ENCODE measurements at regions not wholly inside any gene's neighbourhood (a gene's known extent, or its start where the extent isn't known, plus 50 kb on each side); places are given as distances from the start of the nearest gene placed in this dataset.
A peak's percentile ranks its signal among the peaks of the same experiment; 100 is the strongest.

- TF ChIP-seq NFIC (IDR thresholded peaks at IDR 0.05) (no peak), FOXM1 (IDR thresholded peaks at IDR 0.05; ENCODE audit: borderline replicate concordance, low read depth) (no peak)
These were observed 88.3 kb upstream of the PIK3CG start for GRCh38 chr7:106776618-106777347.

- TF ChIP-seq NFIC (IDR thresholded peaks at IDR 0.05) (no peak), RAD21 (IDR thresholded peaks at IDR 0.05; ENCODE audit: low read depth) (no peak), ZBTB7A (IDR thresholded peaks at IDR 0.05; ENCODE audit: low read depth) (no peak), TAF1 (IDR thresholded peaks at IDR 0.05; ENCODE audit: low read depth) (no peak), EGR1 (IDR thresholded peaks at IDR 0.05) (no peak), FOXM1 (IDR thresholded peaks at IDR 0.05; ENCODE audit: borderline replicate concordance, low read depth) (no peak), REST (IDR thresholded peaks at IDR 0.05; ENCODE audit: low read depth) (no peak), TCF12 (IDR thresholded peaks at IDR 0.05; ENCODE audit: low read depth) (no peak), CREB1 (IDR thresholded peaks at IDR 0.05; ENCODE audit: low read depth) (no peak), YY1 (IDR thresholded peaks at IDR 0.05; ENCODE audit: low read depth) (no peak)
- TF ChIP-seq, protein P1, sequence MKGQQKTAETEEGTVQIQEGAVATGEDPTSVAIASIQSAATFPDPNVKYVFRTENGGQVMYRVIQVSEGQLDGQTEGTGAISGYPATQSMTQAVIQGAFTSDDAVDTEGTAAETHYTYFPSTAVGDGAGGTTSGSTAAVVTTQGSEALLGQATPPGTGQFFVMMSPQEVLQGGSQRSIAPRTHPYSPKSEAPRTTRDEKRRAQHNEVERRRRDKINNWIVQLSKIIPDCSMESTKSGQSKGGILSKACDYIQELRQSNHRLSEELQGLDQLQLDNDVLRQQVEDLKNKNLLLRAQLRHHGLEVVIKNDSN (IDR thresholded peaks at IDR 0.05): no peak
- TF ChIP-seq, protein P2, sequence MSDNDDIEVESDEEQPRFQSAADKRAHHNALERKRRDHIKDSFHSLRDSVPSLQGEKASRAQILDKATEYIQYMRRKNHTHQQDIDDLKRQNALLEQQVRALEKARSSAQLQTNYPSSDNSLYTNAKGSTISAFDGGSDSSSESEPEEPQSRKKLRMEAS (IDR thresholded peaks at IDR 0.05): no peak
These were observed 87.3 kb upstream of the PIK3CG start for GRCh38 chr7:106777674-106778299.

GRCh38 chr7:106778656-106779250 is 86.3 kb upstream of the PIK3CG start:
- no peak for TF ChIP-seq ZBTB7A (IDR thresholded peaks at IDR 0.05; ENCODE audit: low read depth)

DNA sequence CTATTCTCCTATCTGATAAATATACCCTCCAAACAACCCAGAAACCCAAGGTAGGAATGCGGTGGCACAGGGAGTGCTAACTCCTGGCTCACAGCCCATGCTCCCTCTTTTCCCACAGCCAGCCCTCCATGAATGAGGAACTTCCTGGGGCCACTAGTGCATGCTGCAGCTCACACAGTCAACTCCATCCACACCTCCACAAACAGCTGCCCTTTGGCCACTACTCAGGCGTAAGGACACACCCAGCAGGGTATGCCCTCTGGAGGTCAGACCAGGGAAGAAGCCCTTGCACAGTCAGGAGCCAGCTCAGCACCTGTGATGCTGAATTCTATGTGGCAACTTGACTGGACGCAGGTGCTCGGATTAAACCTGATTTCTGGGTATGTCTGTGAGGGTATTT is 85.2 kb upstream of the PIK3CG start:
- no peak for TF ChIP-seq FOXM1 (IDR thresholded peaks at IDR 0.05; ENCODE audit: borderline replicate concordance, low read depth)
- no peak for TF ChIP-seq NFIC (IDR thresholded peaks at IDR 0.05)
- TF ChIP-seq RAD21 (IDR thresholded peaks at IDR 0.05; ENCODE audit: low read depth): peak; percentile 55

DNA sequence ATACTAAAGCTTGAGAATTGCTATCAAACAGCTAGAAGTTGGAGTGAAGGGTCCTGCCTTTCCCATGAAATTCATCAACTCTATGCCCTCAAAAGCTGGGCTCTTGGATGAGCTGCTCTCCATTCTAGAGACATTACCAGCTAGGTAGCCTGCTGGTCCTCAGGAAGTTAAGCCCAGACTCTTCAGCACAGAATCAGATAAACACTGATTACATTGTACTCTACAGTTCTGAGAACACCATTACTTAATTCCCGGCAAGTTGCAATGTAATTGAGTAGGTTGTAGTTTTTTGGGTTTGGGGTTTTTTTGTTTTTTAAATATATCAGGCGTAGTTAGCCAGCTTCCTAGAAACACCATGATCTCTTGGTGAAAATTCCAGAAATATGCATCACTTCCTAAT is 84.1 kb upstream of the PIK3CG start:
- TF ChIP-seq NFIC (IDR thresholded peaks at IDR 0.05) (no peak), ZBTB7A (IDR thresholded peaks at IDR 0.05; ENCODE audit: low read depth) (no peak), TCF12 (IDR thresholded peaks at IDR 0.05; ENCODE audit: low read depth) (no peak), REST (IDR thresholded peaks at IDR 0.05; ENCODE audit: low read depth) (no peak), CEBPB (IDR thresholded peaks at IDR 0.05) (no peak), FOXM1 (IDR thresholded peaks at IDR 0.05; ENCODE audit: borderline replicate concordance, low read depth) (no peak), EP300 (IDR thresholded peaks at IDR 0.05; ENCODE audit: borderline replicate concordance) (no peak), TEAD4 (IDR thresholded peaks at IDR 0.05) (no peak), RAD21 (IDR thresholded peaks at IDR 0.05; ENCODE audit: low read depth) (no peak), CREB1 (IDR thresholded peaks at IDR 0.05; ENCODE audit: low read depth) (no peak), YY1 (IDR thresholded peaks at IDR 0.05; ENCODE audit: low read depth) (no peak)
- TF ChIP-seq, protein P1 (IDR thresholded peaks at IDR 0.05): no peak
- TF ChIP-seq, protein P2 (IDR thresholded peaks at IDR 0.05): no peak

DNA sequence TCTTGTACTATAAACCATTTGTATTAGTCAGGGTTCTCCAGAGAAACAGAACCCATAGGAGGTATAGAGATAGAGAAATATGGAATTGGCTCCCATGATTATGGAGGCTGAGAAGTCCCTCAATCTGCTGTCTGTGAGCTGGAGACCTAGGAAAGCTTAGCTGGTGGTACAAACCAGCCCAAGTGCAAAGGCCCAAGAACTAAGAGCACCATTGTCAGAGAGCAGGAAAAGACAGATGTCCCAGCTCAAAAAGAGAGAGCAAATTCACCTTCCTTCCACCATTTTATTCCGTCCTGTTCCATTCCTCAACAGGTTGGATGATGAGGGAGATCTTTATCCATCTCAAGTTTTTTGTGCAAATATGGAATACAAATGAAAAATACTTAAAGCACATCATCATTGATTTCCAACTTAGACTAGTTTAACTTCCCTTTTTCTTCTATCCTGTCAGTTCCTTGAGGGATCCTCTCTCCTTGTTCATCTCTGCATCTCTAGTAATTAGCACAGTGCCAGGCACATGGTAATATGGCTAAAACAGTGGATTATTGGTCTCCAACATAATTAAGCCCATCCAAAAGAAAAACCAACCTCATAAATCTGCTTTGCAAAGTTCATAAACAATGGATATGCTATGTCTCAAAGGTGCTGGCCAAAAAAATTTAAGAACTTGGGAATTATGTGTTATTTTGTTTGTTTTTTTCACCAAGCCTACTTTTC is 83.1 kb upstream of the PIK3CG start:
- TF ChIP-seq REST (IDR thresholded peaks at IDR 0.05; ENCODE audit: low read depth) (no peak), TCF12 (IDR thresholded peaks at IDR 0.05; ENCODE audit: low read depth) (no peak), CEBPB (IDR thresholded peaks at IDR 0.05) (no peak), TEAD4 (IDR thresholded peaks at IDR 0.05) (no peak), TAF1 (IDR thresholded peaks at IDR 0.05; ENCODE audit: low read depth) (no peak), CREB1 (IDR thresholded peaks at IDR 0.05; ENCODE audit: low read depth) (no peak), FOXM1 (IDR thresholded peaks at IDR 0.05; ENCODE audit: borderline replicate concordance, low read depth) (no peak)
- TF ChIP-seq, protein P2 (IDR thresholded peaks at IDR 0.05): no peak

All from Ishikawa (cell line).